ENCODE measurements at regions not wholly inside any gene's neighbourhood (a gene's known extent, or its start where the extent isn't known, plus 50 kb on each side); places are given as distances from the start of the nearest gene placed in this dataset.
"Not testable (repeated sequence)": the region's sequence is repeated elsewhere in the genome, so short reads cannot be mapped to it uniquely, and the experiment has no call there.

DNA sequence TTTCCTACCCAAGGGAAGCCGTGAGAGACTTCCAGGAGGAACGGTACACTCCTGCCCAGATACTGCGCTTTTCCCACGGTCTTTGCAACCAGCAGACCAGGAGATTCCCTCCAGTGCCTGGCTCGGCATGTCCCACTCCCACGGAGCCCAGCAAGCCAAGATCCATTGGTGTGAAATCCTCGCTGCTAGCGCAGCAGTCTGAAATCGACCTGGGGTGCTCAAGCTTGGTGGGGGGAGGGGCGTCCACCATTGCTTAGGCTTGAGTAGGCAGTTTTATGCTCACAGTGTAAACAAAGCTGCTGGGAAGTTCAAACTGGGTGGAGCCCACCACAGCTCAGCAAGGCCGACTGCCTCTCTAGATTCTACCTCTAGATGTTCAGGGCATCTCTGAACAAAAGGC lies 284.8 kb upstream of the FGF13 start:
- no peaks in the 10 kb centered on the region for H3K9me3 ChIP-seq (replicated peaks)
- H3K27me3 ChIP-seq (replicated peaks) = no peaks in the 10 kb centered on the region
- no peak overlapping the region for H3K4me3 ChIP-seq
- H3K4me1 ChIP-seq (replicated peaks) = no peaks in the 10 kb centered on the region
- DNase-seq (ENCODE audit: low read depth in 1 of 2, low spot score in 2 of 2) = no peak
- H3K36me3 ChIP-seq = no peaks in the 10 kb centered on the region
- H3K27ac ChIP-seq = no peak overlapping the region

DNA sequence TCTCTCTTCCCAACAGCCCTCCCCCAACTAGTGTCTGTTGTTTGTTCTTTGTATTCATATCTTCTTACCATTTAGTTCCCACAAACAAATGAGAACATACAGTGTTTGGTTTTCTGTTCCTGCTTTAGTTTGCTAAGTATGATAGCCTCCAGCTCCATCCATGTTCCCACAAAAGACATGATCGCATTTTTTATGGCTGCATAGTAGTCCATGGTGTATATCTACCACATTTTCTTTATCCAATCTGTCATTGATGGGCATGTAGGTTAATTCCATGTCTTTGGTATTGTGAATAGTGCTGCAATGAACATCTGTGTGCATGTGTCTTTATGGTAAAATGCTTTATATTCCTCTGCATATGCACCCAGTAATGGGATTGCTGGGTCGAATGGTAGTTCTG lies 283.9 kb upstream of the FGF13 start:
- H3K27me3 ChIP-seq (replicated peaks) = no peaks in the 10 kb centered on the region
- DNase-seq (ENCODE audit: low read depth in 1 of 2, low spot score in 2 of 2) = no peak
- H3K4me1 ChIP-seq (replicated peaks) = no peaks in the 10 kb centered on the region
- H3K36me3 ChIP-seq = no peaks in the 10 kb centered on the region
- H3K27ac ChIP-seq = no peak overlapping the region
- H3K4me3 ChIP-seq = no peak overlapping the region
- H3K9me3 ChIP-seq (replicated peaks) = no peaks in the 10 kb centered on the region

DNA sequence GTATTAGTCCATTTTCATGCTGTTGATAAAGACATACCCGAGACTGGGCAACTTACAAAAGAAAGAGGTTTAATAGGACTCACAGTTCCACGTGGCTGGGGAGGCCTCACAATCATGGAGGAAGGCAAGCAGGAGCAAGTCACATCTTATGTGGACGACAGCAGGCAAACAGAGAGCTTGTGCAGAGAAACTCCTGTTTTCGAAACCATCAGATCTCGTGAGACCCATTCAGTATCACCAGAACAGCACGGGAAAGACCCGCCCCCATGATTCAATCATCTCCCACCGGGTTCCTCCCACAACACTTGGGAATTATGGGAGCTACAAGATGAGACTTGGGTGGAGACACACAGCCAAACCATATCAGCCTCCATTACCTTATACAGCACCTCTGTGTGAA lies 278.9 kb upstream of the FGF13 start:
- H3K4me3 ChIP-seq; H3K9me3 ChIP-seq (replicated peaks); H3K27ac ChIP-seq; H3K36me3 ChIP-seq; DNase-seq (ENCODE audit: low read depth in 1 of 2, low spot score in 2 of 2); H3K27me3 ChIP-seq (replicated peaks): not testable (repeated sequence)
- H3K4me1 ChIP-seq (replicated peaks) = peaks cover 14% of the 10 kb centered on the region

DNA sequence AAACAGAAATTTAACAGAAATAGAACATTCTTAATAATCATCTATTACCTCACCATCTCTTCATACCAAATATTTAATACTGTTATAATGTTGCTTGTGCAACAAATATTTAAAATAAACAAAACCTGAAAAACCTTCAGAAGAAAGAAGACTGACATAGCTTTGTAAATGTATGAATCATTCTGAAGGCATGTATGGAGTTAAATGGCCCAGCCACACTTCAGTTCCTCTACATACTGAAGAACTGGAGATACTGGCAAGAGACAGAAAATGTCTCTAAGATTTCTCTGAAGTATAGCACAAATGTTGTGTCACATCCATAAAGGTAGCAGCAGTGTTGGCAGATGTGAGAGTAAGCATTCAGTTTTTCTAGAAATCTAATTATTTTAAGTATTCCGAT lies 275.3 kb upstream of the FGF13 start:
- peak overlapping the region; percentile 24 for H3K27ac ChIP-seq
- DNase-seq (ENCODE audit: low read depth in 1 of 2, low spot score in 2 of 2) = peak in 1 of 2 experiments; percentile 24
- no peaks in the 10 kb centered on the region for H3K36me3 ChIP-seq
- H3K4me3 ChIP-seq = no peak overlapping the region
- no peaks in the 10 kb centered on the region for H3K9me3 ChIP-seq (replicated peaks)
- no peaks in the 10 kb centered on the region for H3K27me3 ChIP-seq (replicated peaks)
- H3K4me1 ChIP-seq (replicated peaks) = peaks cover 19% of the 10 kb centered on the region

DNA sequence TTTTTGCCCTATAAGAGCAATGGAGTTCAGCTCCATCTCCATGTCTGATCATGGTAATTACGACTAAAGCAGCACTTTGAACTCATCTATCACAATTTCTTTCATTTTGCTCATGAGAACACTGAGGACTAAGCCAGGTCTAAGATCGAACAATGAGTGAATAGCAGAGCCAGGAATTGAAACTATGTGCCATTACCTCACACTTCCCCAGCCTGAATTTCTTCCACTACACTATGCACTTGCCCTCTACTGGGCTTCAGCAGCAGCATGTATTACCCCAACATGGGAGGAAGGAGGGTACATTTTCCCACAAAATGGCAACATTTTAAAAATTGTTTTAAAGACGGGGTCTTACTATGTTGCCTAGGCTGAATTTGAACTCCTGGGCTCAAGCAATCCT lies 274.7 kb upstream of the FGF13 start:
- H3K4me1 ChIP-seq (replicated peaks) = peaks cover 19% of the 10 kb centered on the region
- no peaks in the 10 kb centered on the region for H3K27me3 ChIP-seq (replicated peaks)
- H3K36me3 ChIP-seq = no peaks in the 10 kb centered on the region
- H3K4me3 ChIP-seq = no peak overlapping the region
- H3K9me3 ChIP-seq (replicated peaks) = no peaks in the 10 kb centered on the region
- H3K27ac ChIP-seq = peak overlapping the region; percentile 24; the same call in 1 of the 2 replicates
- peak in 1 of 2 experiments; percentile 25 for DNase-seq (ENCODE audit: low read depth in 1 of 2, low spot score in 2 of 2)

DNA sequence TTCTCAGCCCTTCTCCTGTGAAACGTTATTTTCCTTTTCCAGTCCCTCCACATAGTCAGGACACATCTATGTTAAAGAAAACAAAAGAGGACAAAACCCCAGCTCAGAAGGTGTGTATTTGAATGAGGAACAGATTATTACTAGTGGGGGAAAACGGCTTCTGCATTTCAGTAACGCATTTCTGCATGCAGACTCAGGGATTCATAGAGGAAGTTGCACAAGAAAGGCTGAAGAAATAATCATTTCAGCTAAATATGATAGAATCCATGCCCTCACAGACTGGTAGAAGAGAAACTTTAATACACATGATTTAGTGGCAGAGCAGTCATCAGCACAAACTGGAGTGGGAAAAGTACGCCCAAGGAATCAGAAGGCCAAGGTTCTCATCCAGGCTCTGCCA lies 270.8 kb upstream of the FGF13 start:
- Histone ChIP-seq H3K27ac (no peak overlapping the region), H3K4me1 (replicated peaks) (peaks cover 19% of the 10 kb centered on the region), H3K36me3 (no peaks in the 10 kb centered on the region), H3K27me3 (replicated peaks) (no peaks in the 10 kb centered on the region), H3K4me3 (no peak overlapping the region), H3K9me3 (replicated peaks) (no peaks in the 10 kb centered on the region)
- no peak for DNase-seq (ENCODE audit: low read depth in 1 of 2, low spot score in 2 of 2)

DNA sequence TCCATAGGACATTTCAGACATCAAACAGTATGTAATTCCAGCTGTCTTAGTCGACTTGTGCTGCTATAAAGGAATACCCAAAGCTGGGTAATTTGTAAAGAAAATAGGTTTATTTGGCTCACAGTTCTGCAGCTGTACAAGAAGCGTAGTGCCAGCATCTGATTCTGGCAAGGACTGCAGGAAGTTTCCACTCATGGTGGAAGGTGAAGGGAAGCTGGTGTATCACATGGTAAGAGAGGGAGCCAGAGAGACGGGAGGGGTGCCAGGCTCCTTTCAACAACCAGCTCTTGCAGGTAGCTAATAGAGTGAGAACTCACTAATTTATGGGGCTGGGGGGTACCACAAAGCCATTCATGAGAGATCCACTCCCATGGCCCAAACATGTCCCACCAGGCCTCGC lies 253.0 kb upstream of the FGF13 start:
- no peaks in the 10 kb centered on the region for H3K9me3 ChIP-seq (replicated peaks)
- H3K4me1 ChIP-seq (replicated peaks) = no peaks in the 10 kb centered on the region
- no peak overlapping the region for H3K4me3 ChIP-seq
- H3K27ac ChIP-seq = no peak overlapping the region
- H3K27me3 ChIP-seq (replicated peaks) = no peaks in the 10 kb centered on the region
- no peak for DNase-seq (ENCODE audit: low read depth in 1 of 2, low spot score in 2 of 2)
- no peaks in the 10 kb centered on the region for H3K36me3 ChIP-seq

DNA sequence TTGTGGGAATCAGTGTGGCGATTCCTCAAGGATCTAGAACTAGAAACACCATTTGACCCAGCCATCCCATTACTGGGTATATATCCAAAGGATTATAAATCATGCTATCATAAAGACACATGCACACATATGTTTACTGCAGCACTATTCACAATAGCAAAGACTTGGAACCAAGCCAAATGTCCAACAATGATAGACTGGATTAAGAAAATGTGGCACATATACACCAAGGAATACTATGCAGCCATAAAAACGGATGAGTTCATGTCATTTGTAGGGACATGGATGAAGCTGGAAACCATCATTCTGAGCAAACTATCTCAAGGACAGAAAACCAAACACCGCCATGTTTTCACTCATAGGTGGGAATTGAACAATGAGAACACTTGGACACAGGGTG lies 250.9 kb upstream of the FGF13 start:
- H3K4me1 ChIP-seq (replicated peaks); H3K36me3 ChIP-seq; DNase-seq (ENCODE audit: low read depth in 1 of 2, low spot score in 2 of 2); H3K27me3 ChIP-seq (replicated peaks); H3K27ac ChIP-seq; H3K4me3 ChIP-seq; H3K9me3 ChIP-seq (replicated peaks): not testable (repeated sequence)

DNA sequence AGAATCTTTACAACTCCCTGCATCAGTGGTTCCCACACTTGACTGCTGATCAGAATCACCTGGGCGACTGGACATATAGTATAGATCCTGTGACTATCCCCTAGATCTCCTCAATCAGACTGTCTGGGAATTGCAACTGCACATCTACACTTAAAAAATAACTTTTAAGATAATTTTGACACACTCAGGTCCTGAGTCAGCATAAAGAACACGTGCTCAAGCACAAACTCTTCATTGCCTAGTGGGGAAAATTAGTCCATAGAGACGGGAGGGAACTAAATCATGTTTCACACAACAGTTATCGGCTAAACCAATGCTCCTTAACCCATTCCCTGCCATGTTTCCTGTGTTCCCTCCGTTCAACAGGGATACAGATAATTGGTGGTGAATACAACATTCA lies 243.5 kb upstream of the FGF13 start:
- peaks cover 16% of the 10 kb centered on the region for H3K4me1 ChIP-seq (replicated peaks)
- no peak overlapping the region for H3K4me3 ChIP-seq
- H3K27ac ChIP-seq = no peak overlapping the region
- no peaks in the 10 kb centered on the region for H3K9me3 ChIP-seq (replicated peaks)
- no peaks in the 10 kb centered on the region for H3K36me3 ChIP-seq
- no peaks in the 10 kb centered on the region for H3K27me3 ChIP-seq (replicated peaks)
- no peak for DNase-seq (ENCODE audit: low read depth in 1 of 2, low spot score in 2 of 2)

DNA sequence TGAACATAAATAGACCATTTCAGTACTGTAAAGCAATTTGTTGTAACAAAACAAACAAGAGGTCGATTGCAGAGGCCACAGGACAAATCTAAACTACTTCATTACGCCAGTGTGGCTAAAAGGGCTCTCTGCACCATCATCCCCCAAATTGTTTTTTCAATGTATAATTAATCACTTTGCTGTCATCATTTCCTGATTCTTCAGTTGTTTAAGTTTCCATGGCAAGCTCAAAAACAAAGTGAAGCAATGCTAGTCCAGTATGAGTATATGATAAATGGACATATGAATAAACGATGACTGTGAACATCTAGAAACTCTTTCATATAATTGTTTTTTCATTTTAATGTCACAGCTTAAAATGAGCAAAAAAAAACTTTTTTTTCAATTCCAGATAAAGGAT lies 235.4 kb upstream of the FGF13 start:
- Histone ChIP-seq H3K9me3 (replicated peaks) (no peaks in the 10 kb centered on the region), H3K4me1 (replicated peaks) (peaks cover 5% of the 10 kb centered on the region), H3K27me3 (replicated peaks) (no peaks in the 10 kb centered on the region), H3K27ac (no peak overlapping the region), H3K4me3 (no peak overlapping the region), H3K36me3 (no peaks in the 10 kb centered on the region)
- DNase-seq (ENCODE audit: low read depth in 1 of 2, low spot score in 2 of 2) = no peak

DNA sequence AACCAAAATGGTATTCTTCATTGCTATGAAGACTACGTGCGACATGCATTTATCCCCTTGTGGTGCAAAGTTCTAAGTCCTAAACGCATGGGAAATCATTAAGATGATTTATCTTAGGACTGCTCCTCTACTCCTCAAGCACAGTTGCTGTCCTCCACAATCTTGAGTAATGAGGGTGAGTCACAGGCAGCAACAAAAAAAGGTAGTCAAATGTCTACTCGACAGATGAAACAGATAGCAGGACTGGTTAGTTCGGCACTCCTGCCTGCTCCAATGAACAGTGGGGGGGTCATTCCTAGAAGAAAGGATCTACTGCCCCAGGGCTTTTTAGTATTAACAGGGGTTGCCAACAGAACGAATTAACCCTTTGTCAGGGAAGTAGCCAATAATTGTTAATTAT lies 233.7 kb upstream of the FGF13 start:
- Histone ChIP-seq H3K27ac (no peak overlapping the region), H3K4me1 (replicated peaks) (no peaks in the 10 kb centered on the region), H3K36me3 (no peaks in the 10 kb centered on the region), H3K9me3 (replicated peaks) (no peaks in the 10 kb centered on the region), H3K27me3 (replicated peaks) (no peaks in the 10 kb centered on the region), H3K4me3 (no peak overlapping the region)
- no peak for DNase-seq (ENCODE audit: low read depth in 1 of 2, low spot score in 2 of 2)

DNA sequence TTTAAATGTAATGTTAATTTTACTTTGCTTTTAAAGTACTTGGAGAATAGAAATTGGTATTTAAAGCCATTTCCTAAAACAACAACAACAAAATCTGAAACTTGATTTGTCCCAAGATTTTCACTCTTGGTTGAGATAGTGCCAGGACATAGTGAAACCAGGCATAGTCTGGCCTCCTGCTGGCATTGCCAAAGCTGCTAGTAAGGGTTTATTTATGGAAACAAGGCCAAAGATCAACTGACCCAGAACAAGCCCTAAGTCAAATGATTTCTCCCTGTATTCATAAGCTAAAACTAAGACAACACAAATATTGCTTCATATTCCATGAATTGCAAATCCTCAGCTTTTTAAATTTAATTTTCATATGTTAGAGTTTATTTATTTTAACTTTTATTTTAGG lies 227.5 kb upstream of the FGF13 start:
- Histone ChIP-seq H3K36me3 (no peaks in the 10 kb centered on the region), H3K9me3 (replicated peaks) (no peaks in the 10 kb centered on the region), H3K27ac (no peak overlapping the region), H3K4me3 (no peak overlapping the region), H3K4me1 (replicated peaks) (no peaks in the 10 kb centered on the region), H3K27me3 (replicated peaks) (no peaks in the 10 kb centered on the region)
- no peak for DNase-seq (ENCODE audit: low read depth in 1 of 2, low spot score in 2 of 2)

DNA sequence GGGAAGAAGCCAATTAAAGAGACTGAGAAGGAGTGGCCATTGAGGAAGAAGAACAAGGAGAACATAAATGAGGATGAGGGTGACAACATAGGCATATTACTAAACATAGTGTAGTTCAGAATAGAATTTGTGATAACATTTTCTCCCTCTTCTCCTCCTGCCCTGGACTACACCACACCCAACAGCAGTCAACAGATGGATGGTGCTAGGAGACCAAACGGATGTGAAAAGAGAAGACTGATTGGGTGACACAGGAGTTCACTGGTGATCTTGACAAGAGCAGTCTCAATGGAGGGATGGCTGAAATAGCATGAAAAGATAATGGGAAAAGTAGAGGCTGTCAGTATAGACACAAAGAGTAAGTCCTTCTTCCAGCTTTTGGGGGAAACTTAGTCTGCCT lies 226.5 kb upstream of the FGF13 start:
- H3K36me3 ChIP-seq = no peaks in the 10 kb centered on the region
- no peak overlapping the region for H3K4me3 ChIP-seq
- no peaks in the 10 kb centered on the region for H3K9me3 ChIP-seq (replicated peaks)
- H3K27ac ChIP-seq = no peak overlapping the region
- no peaks in the 10 kb centered on the region for H3K27me3 ChIP-seq (replicated peaks)
- DNase-seq (ENCODE audit: low read depth in 1 of 2, low spot score in 2 of 2) = no peak
- H3K4me1 ChIP-seq (replicated peaks) = no peaks in the 10 kb centered on the region

DNA sequence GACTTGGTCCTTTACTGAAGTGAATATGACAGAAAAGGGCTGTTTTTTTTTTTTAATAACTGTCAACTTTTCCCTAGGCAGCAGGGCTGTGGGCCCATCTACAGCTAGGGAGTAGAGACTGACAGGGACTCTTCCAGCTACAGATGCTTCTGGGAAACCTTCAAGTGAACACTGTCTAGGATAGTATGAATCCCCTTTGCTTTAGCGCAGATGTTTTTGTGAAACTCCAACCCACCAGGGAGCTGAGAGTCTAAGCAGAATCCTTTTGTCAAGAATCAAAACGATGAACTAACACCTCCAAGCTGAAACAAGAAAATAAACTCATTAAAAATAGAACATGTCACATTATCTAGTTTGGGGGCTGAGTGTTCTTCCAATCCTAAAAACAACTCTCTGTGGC lies 219.7 kb upstream of the FGF13 start:
- Histone ChIP-seq H3K36me3 (no peaks in the 10 kb centered on the region), H3K4me1 (replicated peaks) (no peaks in the 10 kb centered on the region), H3K4me3 (no peak overlapping the region), H3K27me3 (replicated peaks) (no peaks in the 10 kb centered on the region), H3K9me3 (replicated peaks) (no peaks in the 10 kb centered on the region), H3K27ac (no peak overlapping the region)
- DNase-seq (ENCODE audit: low read depth in 1 of 2, low spot score in 2 of 2) = no peak

DNA sequence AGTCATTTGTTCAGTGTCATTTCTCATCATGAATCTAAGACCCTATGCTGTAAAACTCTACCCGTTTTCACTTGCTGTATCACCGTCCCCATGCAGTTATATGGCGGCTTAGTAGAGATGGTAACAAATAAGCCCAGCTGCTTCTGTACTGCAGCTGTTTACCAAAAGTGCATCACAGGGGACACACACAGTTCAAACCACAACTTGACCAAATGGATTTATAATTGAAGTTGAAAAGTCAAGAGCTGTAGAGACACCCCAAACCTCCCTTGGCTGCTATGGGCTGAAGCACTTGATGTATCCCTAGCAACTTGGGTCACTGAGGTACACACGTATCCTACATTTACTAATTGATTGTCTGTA lies 219.0 kb upstream of the FGF13 start:
- H3K27me3 ChIP-seq (replicated peaks) = no peaks in the 10 kb centered on the region
- H3K9me3 ChIP-seq (replicated peaks) = no peaks in the 10 kb centered on the region
- peaks cover 3% of the 10 kb centered on the region; the same call in 1 of the 2 replicates for H3K4me1 ChIP-seq (replicated peaks)
- no peaks in the 10 kb centered on the region for H3K36me3 ChIP-seq
- H3K27ac ChIP-seq = no peak overlapping the region
- no peak for DNase-seq (ENCODE audit: low read depth in 1 of 2, low spot score in 2 of 2)
- H3K4me3 ChIP-seq = no peak overlapping the region
